NCI-H1930 (cell line): ENCODE measurements at regions not wholly inside any gene's neighbourhood (a gene's known extent, or its start where the extent isn't known, plus 50 kb on each side); places are given as distances from the start of the nearest gene placed in this dataset.

Source experiments
- DNase-seq, 2 experiments: peaks; one replicate each; lab custom pipeline; 2025; lab: John Stamatoyannopoulos, UW

DNA sequence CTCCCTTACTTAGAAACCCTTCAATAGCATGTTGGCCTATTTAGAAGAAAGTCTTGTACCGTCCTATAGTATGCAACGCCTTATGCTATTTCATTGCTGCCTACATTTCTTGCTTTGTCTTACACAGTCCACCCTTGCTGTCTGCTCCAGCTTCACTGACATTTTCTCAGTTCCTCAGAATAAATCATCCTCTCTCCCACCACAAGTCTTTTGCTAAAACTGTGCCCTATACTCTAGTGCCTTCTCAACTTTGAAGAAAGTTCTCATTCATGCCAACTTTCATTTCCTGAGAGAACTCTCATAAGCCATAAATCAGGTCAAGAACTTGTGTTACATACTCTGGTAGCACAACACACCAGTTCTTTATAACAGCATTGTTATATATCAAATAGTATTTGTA, 54.3 kb upstream of the COL3A1 start:
- DNase-seq, result no peak

DNA sequence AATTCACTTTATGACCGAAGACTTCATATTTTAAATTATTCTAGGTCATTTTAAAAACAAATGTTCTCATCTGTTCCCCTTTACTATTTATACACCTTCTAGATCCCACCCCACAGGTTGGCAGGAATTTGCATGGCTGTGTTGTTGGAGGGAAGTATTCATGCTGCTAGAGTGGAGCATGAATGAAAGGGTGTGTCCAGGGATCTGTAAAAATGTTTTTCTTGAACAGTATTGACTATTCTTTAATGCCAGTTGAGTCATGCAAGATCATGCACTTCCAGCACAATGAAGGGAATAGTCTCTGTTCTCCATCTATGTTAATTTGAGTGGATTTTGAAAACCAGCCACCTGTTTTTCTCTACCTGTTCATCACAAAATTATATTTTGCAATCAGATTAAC, 52.0 kb upstream of the COL3A1 start:
- no peak for DNase-seq
